Right cardiac atrium (tissue), 5 donors: ENCODE measurements at regions not wholly inside any gene's neighbourhood (a gene's known extent, or its start where the extent isn't known, plus 50 kb on each side); places are given as distances from the start of the nearest gene placed in this dataset.

Experiments used
- ATAC-seq, 2 donors: fragments of 200-7000 bp; cut with Tn5 transposase; one replicate each; pipeline versions ENCODE4 v1.8.0 to v1.9.1; 2020; ENCODE audit warnings: moderate library complexity in 2 of 2, mild to moderate bottlenecking in 1 of 2
- DNase-seq, 3 donors: peaks; one replicate each; pipeline ENCODE4 v3.0.0-alpha.2; 2020
- H3K27ac ChIP-seq: one replicate; pipeline ENCODE4 v1.5.1; 2013; ENCODE audit warnings: mild to moderate bottlenecking, low read length, control low read depth, moderate library complexity
- H3K27me3 ChIP-seq: one replicate; pipeline ENCODE4 v1.6.1; 2013; ENCODE audit not compliant: control insufficient read depth, insufficient read depth
- H3K4me1 ChIP-seq: one replicate; pipeline ENCODE4 v1.6.1; 2013; ENCODE audit warnings: low read length; ENCODE audit not compliant: control insufficient read depth, insufficient read depth
- H3K4me3 ChIP-seq: one replicate; pipeline ENCODE4 v1.5.1; 2013; ENCODE audit warnings: low read length, control low read depth
- H3K9me3 ChIP-seq: one replicate; pipeline ENCODE4 v1.6.1; 2013; ENCODE audit warnings: low read length; ENCODE audit not compliant: control insufficient read depth
- WGBS: extraction: QIAGEN DNeasy Blood & Tissue Kit; methylation state at CpG from one replicate; pipeline ENCODE4 v1.1.7; 2013; 5-methylcytosine and 5-hydroxymethylcytosine counted together
- intact Hi-C, 4 donors: fragments of 100-400 bp; cut with DNase I; formaldehyde crosslinking; loops; one replicate each; pipeline versions ENCODE4 v1.11.0 to v1.14.0; 2022 to 2023
- donor health status: healthy with polysubstance abuse.
- donor health status: DM: no; HTN: yes; CAD: no.
- donor health status: DM: no; HTN: no; CAD: no.
- donor health status: DM: no; HTN: yes; CAD: no; lungs with severe emphysema.
- donor health status: DM: yes; HTN: yes; CAD: no.

DNA sequence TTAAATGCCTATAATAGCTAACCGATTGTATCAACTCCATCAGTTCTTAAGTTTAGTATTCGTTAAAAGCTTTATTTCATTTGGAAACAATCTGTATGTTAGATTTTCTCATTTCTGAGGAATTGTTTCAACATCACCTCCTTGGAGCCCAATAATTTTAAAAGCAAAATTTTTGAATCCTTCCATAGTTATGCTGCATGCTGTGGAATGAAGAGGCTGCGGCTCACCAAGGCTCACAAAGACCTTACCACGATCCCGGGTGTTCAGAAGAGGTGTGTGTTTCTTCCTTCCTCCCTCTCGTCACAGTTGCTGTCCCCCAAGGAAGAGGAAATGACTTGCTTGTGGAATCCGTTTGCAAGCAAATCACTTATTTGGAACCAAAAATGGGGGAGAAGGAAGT is 143.8 kb downstream of the FGF1 start:
- WGBS: 62% methylated on average over 7 of the region's 7 CpGs
- Histone ChIP-seq H3K27me3 (no peaks in the 10 kb centered on the region), H3K4me1 (peaks cover 5% of the 10 kb centered on the region), H3K9me3 (no peaks in the 10 kb centered on the region), H3K27ac (peak overlapping the region; percentile 57), H3K4me3 (no peak overlapping the region)
- ATAC-seq: no peak
- intact Hi-C loops: loop anchor here in 2 of 4 donors (10.0 kb wide), 2 partner anchors 177 to 217 kb away; partner anchors contain the start of gene SPRY4 (in 1 of the 2)
- no peak for DNase-seq

DNA sequence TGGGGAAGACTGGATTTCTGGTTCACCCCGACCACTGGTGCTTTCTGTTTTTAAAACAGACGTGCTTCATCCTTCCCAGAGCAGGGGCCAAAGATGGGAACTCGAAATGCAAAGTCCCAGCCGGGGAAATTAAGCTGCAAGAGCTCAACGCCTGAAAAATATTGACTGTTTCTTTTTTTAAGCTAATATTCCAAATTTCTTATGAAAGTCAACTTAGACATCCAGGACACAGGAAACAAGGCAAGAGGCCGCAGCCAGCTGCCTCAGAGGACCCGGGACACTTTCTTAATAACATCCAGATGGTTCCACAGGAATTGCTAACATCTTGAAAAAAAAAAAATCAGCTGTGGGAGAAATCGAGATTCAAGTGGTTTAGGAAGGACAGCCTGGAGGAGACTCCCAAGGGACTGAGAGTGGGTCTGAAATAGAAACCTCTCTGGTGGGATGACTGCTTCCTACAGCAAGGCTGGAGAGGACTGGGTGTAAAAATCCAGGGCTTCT is 144.9 kb downstream of the FGF1 start:
- no peaks in the 10 kb centered on the region for H3K27me3 ChIP-seq
- H3K27ac ChIP-seq: peak overlapping the region; percentile 65
- H3K4me1 ChIP-seq: peaks cover 5% of the 10 kb centered on the region
- H3K9me3 ChIP-seq: no peaks in the 10 kb centered on the region
- no peak overlapping the region for H3K4me3 ChIP-seq
- WGBS: 40% methylated on average over 8 of the region's 8 CpGs
- peak; percentile 66 to 78 for ATAC-seq
- peak; percentile 41 to 83 (median 76) for DNase-seq
- intact Hi-C loops: loop anchor here in 2 of 4 donors (10.0 kb wide), 2 partner anchors 176 to 216 kb away; partner anchors contain the start of gene SPRY4 (in 1 of the 2)

GRCh38 chr5:142539154-142539740 is 146.6 kb downstream of the FGF1 start:
- Histone ChIP-seq H3K9me3 (no peaks in the 10 kb centered on the region), H3K27me3 (no peaks in the 10 kb centered on the region), H3K4me1 (peaks cover 4% of the 10 kb centered on the region), H3K27ac (no peak overlapping the region), H3K4me3 (no peak overlapping the region)
- WGBS: 60% methylated on average over 1 of the region's 1 CpG
- ATAC-seq (no peak), DNase-seq (no peak)
- intact Hi-C loops: no loop called here

DNA sequence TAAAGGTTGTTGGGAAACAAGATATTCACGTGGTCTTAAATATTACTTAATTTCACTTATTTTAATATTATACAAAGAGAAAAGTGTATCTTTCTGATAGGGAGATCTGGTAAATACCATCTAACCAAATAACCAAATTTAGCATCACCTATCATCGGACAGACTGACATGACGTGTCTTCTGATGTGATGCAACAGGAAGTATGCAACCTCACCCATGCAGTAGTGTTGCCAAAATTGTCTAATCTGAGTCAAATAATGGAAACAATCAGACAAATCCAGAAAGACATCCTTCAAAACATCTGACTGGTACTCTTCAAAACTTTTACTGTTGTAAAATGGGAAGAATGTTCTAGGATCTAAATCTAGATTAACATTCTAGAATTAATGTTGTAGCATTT is 148.0 kb downstream of the FGF1 start:
- intact Hi-C loops: no loop called here
- Histone ChIP-seq H3K27ac (no peak overlapping the region), H3K27me3 (no peaks in the 10 kb centered on the region), H3K9me3 (no peaks in the 10 kb centered on the region), H3K4me3 (no peak overlapping the region), H3K4me1 (peaks cover 3% of the 10 kb centered on the region)
- 60% methylated on average over 3 of the region's 3 CpGs for WGBS
- DNase-seq (no peak), ATAC-seq (peak in 1 of 2 donors; percentile 61)

DNA sequence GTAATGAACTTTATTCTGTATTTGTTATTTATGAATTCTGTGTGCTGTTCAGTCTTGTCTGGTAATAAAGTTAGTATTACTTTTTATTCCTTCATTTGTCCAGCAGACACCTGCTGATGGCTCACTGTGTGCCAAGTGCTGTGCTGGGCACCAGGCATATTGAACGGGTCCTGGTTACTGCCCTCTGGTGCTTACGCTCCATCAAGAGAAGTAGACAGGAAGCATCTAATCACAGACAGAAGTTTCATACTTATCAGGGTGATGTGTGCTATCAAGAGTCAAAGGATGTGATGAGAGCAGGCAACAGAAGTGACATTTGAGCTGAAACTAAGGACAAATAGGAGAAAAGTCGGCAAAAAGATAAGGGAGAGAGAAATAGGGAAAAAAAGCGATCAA is 153.1 kb downstream of the FGF1 start:
- 43% methylated on average over 4 of the region's 4 CpGs for WGBS
- peaks cover 2% of the 10 kb centered on the region for H3K4me1 ChIP-seq
- intact Hi-C loops: no loop called here
- H3K9me3 ChIP-seq: no peaks in the 10 kb centered on the region
- DNase-seq (no peak), ATAC-seq (peak in 1 of 2 donors; percentile 39)
- H3K27ac ChIP-seq: no peak overlapping the region
- no peak overlapping the region for H3K4me3 ChIP-seq
- H3K27me3 ChIP-seq: no peaks in the 10 kb centered on the region

DNA sequence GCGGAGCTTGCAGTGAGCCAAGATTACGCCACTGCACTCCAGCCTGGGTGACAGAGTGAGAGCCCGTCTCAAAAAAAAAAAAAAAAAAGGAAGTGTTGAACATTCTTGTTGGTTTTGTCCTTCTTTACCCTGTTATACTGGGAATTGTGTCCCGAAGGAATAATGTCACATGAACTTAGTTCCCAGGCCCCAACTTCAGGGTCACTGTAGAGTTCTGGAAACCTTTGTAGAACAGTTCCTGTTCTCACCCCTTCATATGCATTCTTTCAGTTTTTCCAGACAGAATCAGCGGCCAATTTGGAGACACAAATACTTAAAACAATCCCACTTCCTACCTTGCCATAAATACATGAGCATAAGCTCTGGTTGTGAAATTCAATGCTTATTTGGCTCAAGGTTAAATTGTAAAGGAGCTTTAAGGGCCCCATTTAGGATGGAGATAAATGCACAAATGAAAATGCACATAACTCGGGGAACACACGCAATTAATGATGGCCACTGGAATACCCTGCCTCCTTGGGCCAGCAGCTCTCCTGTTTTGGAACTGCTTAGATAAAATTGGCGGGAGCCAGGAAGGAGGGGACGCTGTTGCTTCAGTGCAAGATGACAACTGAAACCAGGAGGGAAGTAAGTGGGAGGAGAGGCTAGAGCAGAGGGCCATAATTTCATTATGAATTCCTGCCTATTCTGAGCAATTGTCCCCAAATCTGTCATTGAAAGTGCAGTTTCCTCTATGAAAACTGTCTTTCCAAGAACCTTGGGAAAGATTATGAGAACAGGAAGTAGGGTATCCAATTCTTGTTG is 153.7 kb downstream of the FGF1 start:
- ATAC-seq (no peak), DNase-seq (no peak)
- Histone ChIP-seq H3K4me1 (peaks cover 2% of the 10 kb centered on the region), H3K4me3 (no peak overlapping the region), H3K9me3 (no peaks in the 10 kb centered on the region), H3K27ac (no peak overlapping the region), H3K27me3 (no peaks in the 10 kb centered on the region)
- intact Hi-C loops: no loop called here
- WGBS: 67% methylated on average over 9 of the region's 9 CpGs

- no peak for ATAC-seq
- intact Hi-C loops: no loop called here
- no peak for DNase-seq
- Histone ChIP-seq H3K27me3 (no peaks in the 10 kb centered on the region), H3K27ac (no peak overlapping the region), H3K4me3 (no peak overlapping the region), H3K9me3 (no peaks in the 10 kb centered on the region), H3K4me1 (peaks cover 2% of the 10 kb centered on the region)
- WGBS: 89% methylated on average over 4 of the region's 4 CpGs
Observed at GRCh38 chr5:142530904-142531303, 155.0 kb downstream of the FGF1 start.

- intact Hi-C loops: no loop called here
- Histone ChIP-seq H3K4me1 (peaks cover 2% of the 10 kb centered on the region), H3K27me3 (no peaks in the 10 kb centered on the region), H3K9me3 (no peaks in the 10 kb centered on the region), H3K27ac (no peak overlapping the region), H3K4me3 (no peak overlapping the region)
- DNase-seq: no peak
- no peak for ATAC-seq
- WGBS: 96% methylated on average over 4 of the region's 4 CpGs
Observed at GRCh38 chr5:142529626-142530278, 156.1 kb downstream of the FGF1 start.

DNA sequence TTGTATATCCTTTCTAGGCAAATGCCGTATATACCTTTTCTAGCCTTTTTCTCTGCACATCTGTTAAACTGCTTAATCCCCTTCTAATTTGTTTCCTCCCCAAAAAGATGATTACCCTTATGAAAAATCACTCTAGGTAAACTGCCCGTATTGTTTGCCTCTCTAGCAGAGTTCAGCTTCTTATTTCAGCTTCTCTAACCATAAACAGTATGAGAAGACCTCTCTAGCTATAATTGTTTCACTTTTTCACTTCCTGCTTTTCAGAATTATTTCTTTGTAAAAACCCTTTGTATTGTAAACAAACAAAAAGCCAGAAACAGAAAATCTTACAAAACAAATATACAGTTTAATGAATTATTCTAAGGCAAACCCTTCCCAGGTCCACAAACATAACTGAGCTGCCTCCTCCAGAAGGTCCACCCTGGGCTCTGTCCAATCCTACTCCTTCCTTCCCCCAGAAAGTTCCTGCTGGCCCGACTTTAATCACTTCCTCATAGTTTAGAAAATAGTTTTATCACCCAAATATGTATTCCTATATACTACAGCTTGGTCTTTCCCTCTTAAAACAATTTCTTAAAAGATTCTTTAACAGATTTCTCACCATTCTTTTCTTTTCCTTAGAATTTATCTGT is 158.1 kb downstream of the FGF1 start:
- 59% methylated on average over 3 of the region's 3 CpGs for WGBS
- Histone ChIP-seq H3K27me3 (no peaks in the 10 kb centered on the region), H3K4me3 (no peak overlapping the region), H3K27ac (no peak overlapping the region), H3K4me1 (peaks cover 1% of the 10 kb centered on the region), H3K9me3 (no peaks in the 10 kb centered on the region)
- DNase-seq (no peak), ATAC-seq (no peak)
- intact Hi-C loops: no loop called here

DNA sequence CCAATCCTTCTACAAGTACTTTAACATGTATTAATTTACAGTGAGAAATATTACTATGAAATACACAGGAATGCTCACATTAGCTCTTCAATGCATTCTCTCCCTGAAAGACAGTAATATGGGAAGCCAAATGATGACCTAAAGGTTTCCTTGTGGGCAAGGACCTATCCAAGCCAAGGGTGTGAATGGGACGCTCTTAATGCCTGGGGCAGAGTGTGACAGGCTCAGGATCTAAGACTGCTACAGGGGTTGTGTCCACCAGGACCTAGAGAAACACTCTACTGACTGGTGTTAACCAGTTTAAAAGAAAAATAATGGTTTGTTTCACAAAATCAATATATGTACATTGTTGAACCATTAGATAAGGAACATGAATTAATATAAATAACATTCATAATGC is 158.7 kb downstream of the FGF1 start:
- no peak for DNase-seq
- 85% methylated on average over 1 of the region's 1 CpG for WGBS
- ATAC-seq: no peak
- Histone ChIP-seq H3K27ac (no peak overlapping the region), H3K4me1 (no peaks in the 10 kb centered on the region), H3K4me3 (no peak overlapping the region), H3K27me3 (no peaks in the 10 kb centered on the region), H3K9me3 (no peaks in the 10 kb centered on the region)
- intact Hi-C loops: no loop called here

- Histone ChIP-seq H3K27me3 (no peaks in the 10 kb centered on the region), H3K9me3 (no peaks in the 10 kb centered on the region), H3K4me1 (no peaks in the 10 kb centered on the region), H3K27ac (no peak overlapping the region), H3K4me3 (no peak overlapping the region)
- 84% methylated on average over 6 of the region's 6 CpGs for WGBS
- intact Hi-C loops: no loop called here
- DNase-seq (no peak), ATAC-seq (no peak)
Observed at GRCh38 chr5:142522983-142523382, 162.9 kb downstream of the FGF1 start.
